HepG2 (cell line): ENCODE measurements at regions not wholly inside any gene's neighbourhood (a gene's known extent, or its start where the extent isn't known, plus 50 kb on each side); places are given as distances from the start of the nearest gene placed in this dataset.
A peak's percentile ranks its signal among the peaks of the same experiment; 100 is the strongest.

Source experiments
- ATAC-seq: fragments of 200-7000 bp; cut with Tn5 transposase; 3 replicates; pipeline ENCODE4 v1.9.1; 2020; ENCODE audit warnings: mild to moderate bottlenecking, moderate library complexity
- BruUV-seq: library from RNA; stranded (reverse); fragments of 400-500 nt; replicated peaks from 2 replicates; lab custom pipeline; 2021; lab: Mats Ljungman, UMichigan
- CTCF ChIA-PET: fragments of 300-600 bp; formaldehyde crosslinking; extraction: SDS; loops from one replicate; lab custom pipeline; 2021; ENCODE audit warnings: low total read pairs, inconsistent platforms, low intra/inter-chr PET ratio; lab: Yijun Ruan, JAX
- POLR2A ChIA-PET: fragments of 350-600 bp; sonication (Branson Sonifier 250); formaldehyde crosslinking; loops from one replicate; lab custom pipeline; 2020; ENCODE audit warnings: antibody characterized with exemption, inconsistent platforms; lab: Yijun Ruan, JAX
- DNase-seq: peaks from one replicate; pipeline ENCODE4 v3.0.0-alpha.2; 2015; ENCODE audit warnings: low spot score
- FAIRE-seq: peaks from 3 replicates; lab custom pipeline; 2011; peaks lifted over from hg19 to GRCh38; lab: Jason Lieb, UNC
- H2AFZ ChIP-seq: one replicate; pipeline ENCODE4 v1.6.1; 2011; ENCODE audit warnings: low read length, inconsistent platforms
- H3K27ac ChIP-seq: fragments of 300-600 bp; 3 replicates; pipeline ENCODE4 v1.8.0; 2011; ENCODE audit warnings: mixed run types, mild to moderate bottlenecking, mixed read lengths, low read length, inconsistent platforms; ENCODE audit not compliant: insufficient read depth; ENCODE audit errors: extremely low read length
- H3K27me3 ChIP-seq, 2 experiments: fragments of 200-600 bp in 1 of 2; 2 replicates in 1 of 2; 3 replicates in 1 of 2; pipeline versions ENCODE4 v1.6.0 to v1.8.0; 2011; ENCODE audit warnings: low read length in 2 of 2, mild to moderate bottlenecking in 2 of 2, moderate library complexity in 2 of 2, inconsistent platforms in 1 of 2; ENCODE audit not compliant: insufficient read depth in 2 of 2, control insufficient read depth in 1 of 2
- H3K36me3 ChIP-seq, 2 experiments: fragments of 200-600 bp in 1 of 2; replicated peaks in 1 of 2; 2 replicates in 1 of 2; 3 replicates in 1 of 2; pipeline versions ENCODE4 v1.5.1 to v1.8.0; 2011; ENCODE audit warnings: low read length in 2 of 2, inconsistent platforms in 1 of 2; ENCODE audit not compliant: insufficient read depth in 2 of 2, control insufficient read depth in 1 of 2
- H3K4me1 ChIP-seq: 2 replicates; pipeline ENCODE4 v1.5.1; 2012; ENCODE audit warnings: low read length, inconsistent platforms; ENCODE audit not compliant: insufficient read depth
- H3K4me2 ChIP-seq: 2 replicates; pipeline ENCODE4 v1.6.0; 2011; ENCODE audit warnings: low read depth, low read length, inconsistent platforms
- H3K4me3 ChIP-seq, 3 experiments: fragments of 200-600 bp in 1 of 3; sonication (generic), shearing (Covaris generic) in 1 of 3; replicated peaks in 1 of 3; 2 replicates each; pipeline ENCODE4 v1.5.1; 2011 to 2016; ENCODE audit warnings: low read length in 3 of 3, inconsistent platforms in 2 of 3, low read depth in 2 of 3, mild to moderate bottlenecking in 2 of 3, control low read depth in 1 of 3, mixed read lengths in 1 of 3; ENCODE audit not compliant: insufficient read depth in 1 of 3
- H3K79me2 ChIP-seq: one replicate; pipeline ENCODE4 v1.6.1; 2011; ENCODE audit warnings: low read length, inconsistent platforms; ENCODE audit not compliant: insufficient read depth
- H3K9ac ChIP-seq: 2 replicates; pipeline ENCODE4 v1.6.0; 2011; ENCODE audit warnings: mild to moderate bottlenecking, low read depth, low read length, inconsistent platforms; ENCODE audit not compliant: insufficient read depth
- H3K9me3 ChIP-seq: 2 replicates; pipeline ENCODE4 v1.5.1; 2012; ENCODE audit warnings: mild to moderate bottlenecking, low read length
- H4K20me1 ChIP-seq: 2 replicates; pipeline ENCODE4 v1.6.0; 2011; ENCODE audit warnings: inconsistent platforms, mild to moderate bottlenecking, low read length, moderate library complexity; ENCODE audit not compliant: insufficient read depth
- ARID3A ChIP-seq: IDR thresholded peaks from 2 replicates; pipeline ENCODE4 v1.6.1; 2012; ENCODE audit warnings: low read depth, low read length, improper control_type of control experiment
- CENPT ChIP-seq: sonication (generic); formaldehyde crosslinking; IDR thresholded peaks from 2 replicates; pipeline ENCODE4 v1.8.0; 2022; ENCODE audit warnings: low read depth, mild to moderate bottlenecking, moderate library complexity, missing genetic modification reagents
- SNRNP70 ChIP-seq: fragments of 200-400 bp; formaldehyde crosslinking; IDR thresholded peaks from 2 replicates; pipeline ENCODE4 v1.6.1; 2017; ENCODE audit warnings: mild to moderate bottlenecking, low read depth, low read length, moderate library complexity
- SOX6 ChIP-seq, 2 experiments: fragments of 450-650 bp in 1 of 2; sonication (generic) in 1 of 2; formaldehyde crosslinking in 1 of 2; IDR thresholded peaks; 2 replicates each; pipeline versions ENCODE4 v1.4.0 to v1.6.1; 2017 to 2020; ENCODE audit warnings: antibody characterized with exemption in 1 of 2, mild to moderate bottlenecking in 1 of 2, missing genetic modification reagents in 1 of 2
- ZBTB7A ChIP-seq: sonication (generic); formaldehyde crosslinking; IDR thresholded peaks from 2 replicates; pipeline ENCODE4 v1.8.0; 2022; ENCODE audit warnings: mild to moderate bottlenecking, missing genetic modification reagents
- WGBS: methylation state at CpG from one replicate; pipeline ENCODE4 v1.1.6; 2017; ENCODE audit warnings: low lambda C conversion rate; 5-methylcytosine and 5-hydroxymethylcytosine counted together
- in situ Hi-C: cut with HindIII; loops from 2 replicates; pipeline ENCODE4 v1.10.0; 2017; ENCODE audit warnings: low pct_unique_long_range_greater_than_20kb; ENCODE audit not compliant: extremely low pct_ligation_motif_present
- intact Hi-C: fragments of 100-400 bp; cut with micrococcal nuclease; formaldehyde crosslinking; loops from one replicate; pipeline ENCODE4 v1.10.0; 2022; ENCODE audit not compliant: unreplicated experiment
- TF ChIP-seq, protein P1 (sequence below): sonication (generic); formaldehyde crosslinking; IDR thresholded peaks from 2 replicates; pipeline ENCODE4 v1.4.0; 2020; ENCODE audit warnings: mild to moderate bottlenecking, missing genetic modification reagents

GRCh38 chr5:74938250-74938933, 72.2 kb upstream of the FAM169A start:
- no peak for ATAC-seq
- TF ChIP-seq SNRNP70 (no peak), ARID3A (0 out of 2 replicates have a peak, but pooled peaks have one; percentile 14), ZBTB7A (no peak), CENPT (CRISPR knock-in tag) (no peak), SOX6 (IDR thresholded peaks at IDR 0.05) (no peak), SOX6 (CRISPR knock-in tag; IDR thresholded peaks at IDR 0.05) (no peak)
- no peak for DNase-seq
- Histone ChIP-seq H4K20me1 (no peaks in the 10 kb centered on the region), H3K4me2 (no peak overlapping the region), H3K4me3 (no peak overlapping the region), H2AFZ (no peak overlapping the region), H3K9ac (no peak overlapping the region), H3K4me1 (peaks cover 22% of the 10 kb centered on the region), H3K36me3 (no peaks in the 10 kb centered on the region), H3K27me3 (0 out of 5 replicates have a peak, but pooled peaks cover 0 to 7% of the 10 kb centered on the region in 2 experiments), H3K79me2 (no peaks in the 10 kb centered on the region), H3K9me3 (no peaks in the 10 kb centered on the region), H3K27ac (no peak overlapping the region)
- no peak for FAIRE-seq
- intact Hi-C loops (no loop called here), in situ Hi-C loops (loop anchor here (10.0 kb wide), 2 partner anchors 106 to 326 kb away; no protein-coding TSS in a partner anchor)
- CTCF ChIA-PET = no interaction called here
- no TSS peak for BruUV-seq
- POLR2A ChIA-PET = no interaction called here

DNA sequence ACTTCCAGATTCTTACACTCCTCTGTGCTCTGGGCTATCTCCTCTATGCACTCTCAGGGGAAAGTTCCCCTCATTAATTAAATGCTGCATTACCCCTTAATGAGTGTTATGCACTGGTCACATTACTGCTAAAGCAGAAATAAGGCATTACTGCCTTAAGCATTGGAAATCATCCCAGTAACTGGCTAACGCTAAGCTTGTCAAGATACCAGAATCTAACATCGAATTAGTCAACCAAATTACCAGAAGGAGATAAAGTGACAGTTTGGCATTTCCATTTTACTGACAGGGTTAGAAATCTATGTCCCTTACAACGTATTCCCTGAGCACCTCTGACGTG, 69.5 kb upstream of the FAM169A start:
- DNase-seq (no peak), ATAC-seq (no peak), FAIRE-seq (no peak)
- Histone ChIP-seq H3K9ac (no peak overlapping the region), H2AFZ (no peak overlapping the region), H3K79me2 (no peaks in the 10 kb centered on the region), H4K20me1 (no peaks in the 10 kb centered on the region), H3K27me3 (0 out of 5 replicates have a peak, but pooled peaks cover 0 to 7% of the 10 kb centered on the region in 2 experiments), H3K4me1 (peaks cover 16% of the 10 kb centered on the region), H3K4me3 (no peak overlapping the region), H3K9me3 (no peaks in the 10 kb centered on the region), H3K27ac (no peak overlapping the region), H3K4me2 (no peak overlapping the region), H3K36me3 (no peaks in the 10 kb centered on the region)
- no TSS peak for BruUV-seq
- intact Hi-C loops = no loop called here
- ChIA-PET CTCF (interaction anchor here (1.0 kb wide), 1 partner anchor 114 kb away, joined by 3 read pairs; no protein-coding TSS in a partner anchor), POLR2A (no interaction called here)
- 70% methylated on average over 4 of the region's 4 CpGs for WGBS
- in situ Hi-C loops = loop anchor here (10.0 kb wide), 2 partner anchors 109 to 329 kb away; no protein-coding TSS in a partner anchor
- TF ChIP-seq, protein P1, sequence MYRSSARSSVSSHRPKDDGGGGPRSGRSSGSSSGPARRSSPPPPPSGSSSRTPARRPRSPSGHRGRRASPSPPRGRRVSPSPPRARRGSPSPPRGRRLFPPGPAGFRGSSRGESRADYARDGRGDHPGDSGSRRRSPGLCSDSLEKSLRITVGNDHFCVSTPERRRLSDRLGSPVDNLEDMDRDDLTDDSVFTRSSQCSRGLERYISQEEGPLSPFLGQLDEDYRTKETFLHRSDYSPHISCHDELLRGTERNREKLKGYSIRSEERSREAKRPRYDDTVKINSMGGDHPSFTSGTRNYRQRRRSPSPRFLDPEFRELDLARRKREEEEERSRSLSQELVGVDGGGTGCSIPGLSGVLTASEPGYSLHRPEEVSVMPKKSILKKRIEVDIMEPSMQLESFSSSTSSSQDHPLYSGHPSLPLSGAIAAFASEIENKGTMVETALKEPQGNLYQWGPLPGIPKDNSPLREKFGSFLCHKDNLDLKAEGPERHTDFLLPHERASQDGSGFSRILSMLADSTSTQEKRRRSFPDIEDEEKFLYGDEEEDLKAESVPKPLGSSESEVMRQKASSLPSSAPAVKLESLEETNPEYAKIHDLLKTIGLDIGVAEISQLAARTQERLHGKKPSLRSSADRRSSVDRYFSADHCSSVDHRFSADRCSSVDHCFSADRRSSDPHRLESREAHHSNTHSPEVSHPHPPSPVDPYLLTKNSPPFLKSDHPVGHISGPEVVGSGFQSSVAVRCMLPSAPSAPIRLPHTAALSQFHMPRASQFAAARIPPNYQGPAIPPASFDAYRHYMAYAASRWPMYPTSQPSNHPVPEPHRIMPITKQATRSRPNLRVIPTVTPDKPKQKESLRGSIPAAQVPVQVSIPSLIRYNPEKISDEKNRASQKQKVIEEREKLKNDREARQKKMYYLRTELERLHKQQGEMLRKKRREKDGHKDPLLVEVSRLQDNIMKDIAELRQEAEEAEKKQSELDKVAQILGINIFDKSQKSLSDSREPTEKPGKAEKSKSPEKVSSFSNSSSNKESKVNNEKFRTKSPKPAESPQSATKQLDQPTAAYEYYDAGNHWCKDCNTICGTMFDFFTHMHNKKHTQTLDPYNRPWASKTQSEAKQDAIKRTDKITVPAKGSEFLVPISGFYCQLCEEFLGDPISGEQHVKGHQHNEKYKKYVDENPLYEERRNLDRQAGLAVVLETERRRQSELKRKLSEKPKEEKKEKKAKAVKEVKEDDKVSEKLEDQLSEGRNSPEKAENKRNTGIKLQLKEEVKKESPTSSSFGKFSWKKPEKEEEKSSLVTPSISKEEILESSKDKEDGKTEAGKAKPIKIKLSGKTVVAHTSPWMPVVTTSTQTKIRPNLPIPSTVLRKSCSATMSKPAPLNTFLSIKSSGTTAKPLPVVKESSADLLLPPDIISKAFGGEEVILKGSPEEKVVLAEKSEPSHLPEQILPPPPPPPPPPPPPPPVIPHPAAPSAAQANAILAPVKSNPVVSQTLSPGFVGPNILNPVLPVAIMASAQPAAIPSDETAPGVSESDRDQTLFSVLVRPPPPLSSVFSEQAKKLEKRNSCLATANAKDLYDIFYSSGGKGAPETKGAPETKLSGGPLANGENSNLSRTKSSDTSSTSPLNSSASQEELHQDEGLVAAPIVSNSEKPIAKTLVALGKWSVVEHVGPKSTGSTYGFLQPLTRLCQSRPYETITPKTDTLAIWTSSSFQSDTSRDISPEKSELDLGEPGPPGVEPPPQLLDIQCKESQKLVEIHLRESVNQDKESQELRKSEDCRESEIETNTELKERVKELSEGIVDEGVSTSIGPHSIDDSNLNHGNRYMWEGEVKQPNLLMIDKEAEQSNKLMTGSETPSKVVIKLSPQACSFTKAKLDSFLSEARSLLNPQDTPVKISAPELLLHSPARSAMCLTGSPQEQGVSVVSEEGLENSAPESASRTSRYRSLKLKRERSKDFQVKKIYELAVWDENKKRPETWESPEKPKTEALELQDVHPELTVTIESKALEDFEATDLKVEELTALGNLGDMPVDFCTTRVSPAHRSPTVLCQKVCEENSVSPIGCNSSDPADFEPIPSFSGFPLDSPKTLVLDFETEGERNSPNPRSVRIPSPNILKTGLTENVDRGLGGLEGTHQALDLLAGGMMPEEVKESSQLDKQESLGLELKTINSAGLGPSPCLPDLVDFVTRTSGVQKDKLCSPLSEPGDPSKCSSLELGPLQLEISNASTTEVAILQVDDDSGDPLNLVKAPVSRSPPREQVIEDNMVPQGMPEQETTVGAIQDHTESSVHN (CRISPR knock-in tag) = no peak
